OCI-LY7 (cell line): ENCODE measurements at regions not wholly inside any gene's neighbourhood (a gene's known extent, or its start where the extent isn't known, plus 50 kb on each side); places are given as distances from the start of the nearest gene placed in this dataset.

Source experiments
- BruUV-seq: library from RNA; stranded (reverse); fragments of 400-500 nt; replicated peaks from 2 replicates; lab custom pipeline; 2021; lab: Mats Ljungman, UMichigan
- CTCF ChIA-PET: fragments of 300-600 bp; sonication (Branson Sonifier 250); formaldehyde crosslinking; loops from one replicate; lab custom pipeline; 2022; ENCODE audit warnings: antibody characterized with exemption; ENCODE audit not compliant: unreplicated experiment; lab: Charles Lee
- POLR2A ChIA-PET: fragments of 300-600 bp; sonication (Branson Sonifier 250); formaldehyde crosslinking; loops from one replicate; lab custom pipeline; 2022; ENCODE audit warnings: antibody characterized with exemption; lab: Charles Lee
- DNase-seq: peaks from one replicate; pipeline ENCODE4 v3.0.0-alpha.2; 2015; ENCODE audit warnings: low spot score
- H2AFZ ChIP-seq: fragments of 200-600 bp; sonication (generic), shearing (Covaris generic); 2 replicates; pipeline ENCODE4 v1.6.1; 2014; ENCODE audit warnings: mild to moderate bottlenecking, antibody characterized with exemption, low read length, moderate library complexity
- H3K27ac ChIP-seq: fragments of 200-600 bp; sonication (generic); 2 replicates; pipeline ENCODE4 v1.5.1; 2014; ENCODE audit warnings: mixed run types, low read depth, mild to moderate bottlenecking, moderate library complexity, low read length, inconsistent platforms; ENCODE audit not compliant: poor library complexity, severe bottlenecking
- H3K36me3 ChIP-seq: fragments of 200-600 bp; sonication (generic); 2 replicates; pipeline ENCODE4 v1.6.1; 2014; ENCODE audit warnings: mild to moderate bottlenecking, antibody characterized with exemption, low read length, moderate library complexity, mixed read lengths; ENCODE audit not compliant: insufficient read depth
- H3K4me1 ChIP-seq: fragments of 200-600 bp; sonication (generic); 2 replicates; pipeline ENCODE4 v1.5.1; 2014; ENCODE audit warnings: mild to moderate bottlenecking, low read length; ENCODE audit not compliant: insufficient read depth, poor library complexity, severe bottlenecking
- H3K4me2 ChIP-seq: fragments of 200-600 bp; sonication (generic); 2 replicates; pipeline ENCODE4 v1.6.1; 2014; ENCODE audit warnings: mild to moderate bottlenecking, low read length
- H3K4me3 ChIP-seq: fragments of 200-600 bp; sonication (generic); 2 replicates; pipeline ENCODE4 v1.5.1; 2014; ENCODE audit warnings: mild to moderate bottlenecking, low read depth, low read length; ENCODE audit not compliant: poor library complexity, severe bottlenecking
- H3K79me2 ChIP-seq: fragments of 200-600 bp; sonication (generic); 2 replicates; pipeline ENCODE4 v1.6.1; 2016; ENCODE audit warnings: low read depth, mild to moderate bottlenecking, low read length, moderate library complexity, mixed read lengths; ENCODE audit not compliant: insufficient read depth
- H3K9me2 ChIP-seq: fragments of 200-600 bp; sonication (generic); 2 replicates; pipeline ENCODE4 v1.6.1; 2016; ENCODE audit warnings: mild to moderate bottlenecking, low read length, mixed read lengths; ENCODE audit not compliant: insufficient read depth
- H3K9me3 ChIP-seq: fragments of 200-600 bp; sonication (generic); 2 replicates; pipeline ENCODE4 v1.6.1; 2014; ENCODE audit warnings: mild to moderate bottlenecking, mixed run types, low read length, mixed read lengths
- H4K20me1 ChIP-seq: fragments of 200-600 bp; sonication (generic); 2 replicates; pipeline ENCODE4 v1.6.1; 2014; ENCODE audit warnings: mild to moderate bottlenecking, antibody characterized with exemption, low read length, moderate library complexity, mixed read lengths; ENCODE audit not compliant: insufficient read depth
- EZH2phosphoT487 ChIP-seq: fragments of 200-600 bp; sonication (generic); IDR thresholded peaks from 2 replicates; pipeline ENCODE4 v1.6.1; 2018; ENCODE audit warnings: low read depth, borderline replicate concordance, mild to moderate bottlenecking, mixed run types, antibody characterized with exemption, low read length, moderate library complexity, mixed read lengths
- intact Hi-C: fragments of 100-400 bp; cut with micrococcal nuclease; formaldehyde crosslinking; loops from one replicate; pipeline ENCODE4 v1.10.0; 2022; ENCODE audit not compliant: unreplicated experiment
- TF ChIP-seq, protein P1 (sequence below): fragments of 200-600 bp; sonication (generic); conservative IDR thresholded peaks from 2 replicates; pipeline ENCODE4 v1.5.1; 2014; ENCODE audit warnings: mild to moderate bottlenecking, antibody characterized with exemption, low read length, moderate library complexity, mixed read lengths

DNA sequence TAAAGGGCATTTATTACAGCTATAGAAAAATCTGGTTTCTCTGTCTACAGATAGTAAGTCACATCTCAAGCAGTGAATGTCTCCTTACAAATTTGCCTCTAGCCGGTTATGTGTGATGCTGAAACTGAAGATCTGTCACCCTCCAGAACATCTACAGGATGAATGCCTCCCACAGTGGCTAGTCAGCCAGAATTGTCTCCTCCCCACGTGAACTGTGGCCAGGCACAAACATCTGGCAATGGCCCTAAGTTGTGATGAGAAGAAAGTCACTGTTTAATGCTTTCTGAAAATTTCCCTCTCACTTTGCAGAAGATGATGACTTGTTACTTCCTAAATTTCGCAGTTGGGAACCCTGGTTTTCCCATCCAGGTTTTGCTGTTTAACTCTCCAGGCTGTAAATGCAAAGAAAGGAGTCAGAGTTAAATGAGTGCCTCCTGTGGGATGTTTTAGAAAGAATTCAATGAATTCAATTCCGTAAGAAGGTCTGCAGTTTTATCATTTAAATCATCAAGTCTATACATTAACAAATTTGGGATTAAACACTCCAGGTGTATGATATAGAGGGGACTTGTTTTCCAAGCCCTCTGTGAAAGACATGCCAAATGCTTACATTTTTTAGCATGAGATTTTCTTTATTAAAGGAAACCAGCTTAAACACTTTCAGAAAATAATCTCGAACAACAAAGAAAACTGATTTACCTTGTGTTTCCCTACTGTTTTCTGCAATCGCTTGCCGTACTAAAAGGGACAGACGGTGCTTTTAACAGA lies 55.4 kb upstream of the TLR3 start:
- ChIA-PET CTCF (no interaction called here), POLR2A (no interaction called here)
- no peaks in the 10 kb centered on the region for H3K36me3 ChIP-seq
- no peaks in the 10 kb centered on the region for H3K79me2 ChIP-seq
- TF ChIP-seq, protein P1, sequence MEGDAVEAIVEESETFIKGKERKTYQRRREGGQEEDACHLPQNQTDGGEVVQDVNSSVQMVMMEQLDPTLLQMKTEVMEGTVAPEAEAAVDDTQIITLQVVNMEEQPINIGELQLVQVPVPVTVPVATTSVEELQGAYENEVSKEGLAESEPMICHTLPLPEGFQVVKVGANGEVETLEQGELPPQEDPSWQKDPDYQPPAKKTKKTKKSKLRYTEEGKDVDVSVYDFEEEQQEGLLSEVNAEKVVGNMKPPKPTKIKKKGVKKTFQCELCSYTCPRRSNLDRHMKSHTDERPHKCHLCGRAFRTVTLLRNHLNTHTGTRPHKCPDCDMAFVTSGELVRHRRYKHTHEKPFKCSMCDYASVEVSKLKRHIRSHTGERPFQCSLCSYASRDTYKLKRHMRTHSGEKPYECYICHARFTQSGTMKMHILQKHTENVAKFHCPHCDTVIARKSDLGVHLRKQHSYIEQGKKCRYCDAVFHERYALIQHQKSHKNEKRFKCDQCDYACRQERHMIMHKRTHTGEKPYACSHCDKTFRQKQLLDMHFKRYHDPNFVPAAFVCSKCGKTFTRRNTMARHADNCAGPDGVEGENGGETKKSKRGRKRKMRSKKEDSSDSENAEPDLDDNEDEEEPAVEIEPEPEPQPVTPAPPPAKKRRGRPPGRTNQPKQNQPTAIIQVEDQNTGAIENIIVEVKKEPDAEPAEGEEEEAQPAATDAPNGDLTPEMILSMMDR: no peak
- TF ChIP-seq EZH2phosphoT487: no peak
- H3K4me2 ChIP-seq: no peak overlapping the region
- no peaks in the 10 kb centered on the region for H3K9me3 ChIP-seq
- BruUV-seq: no TSS peak
- no peaks in the 10 kb centered on the region for H4K20me1 ChIP-seq
- no peak overlapping the region for H3K27ac ChIP-seq
- intact Hi-C loops: no loop called here
- no peaks in the 10 kb centered on the region for H3K4me1 ChIP-seq
- H3K4me3 ChIP-seq: no peak overlapping the region
- no peak for DNase-seq
- H2AFZ ChIP-seq: no peak overlapping the region
- H3K9me2 ChIP-seq: no peaks in the 10 kb centered on the region

DNA sequence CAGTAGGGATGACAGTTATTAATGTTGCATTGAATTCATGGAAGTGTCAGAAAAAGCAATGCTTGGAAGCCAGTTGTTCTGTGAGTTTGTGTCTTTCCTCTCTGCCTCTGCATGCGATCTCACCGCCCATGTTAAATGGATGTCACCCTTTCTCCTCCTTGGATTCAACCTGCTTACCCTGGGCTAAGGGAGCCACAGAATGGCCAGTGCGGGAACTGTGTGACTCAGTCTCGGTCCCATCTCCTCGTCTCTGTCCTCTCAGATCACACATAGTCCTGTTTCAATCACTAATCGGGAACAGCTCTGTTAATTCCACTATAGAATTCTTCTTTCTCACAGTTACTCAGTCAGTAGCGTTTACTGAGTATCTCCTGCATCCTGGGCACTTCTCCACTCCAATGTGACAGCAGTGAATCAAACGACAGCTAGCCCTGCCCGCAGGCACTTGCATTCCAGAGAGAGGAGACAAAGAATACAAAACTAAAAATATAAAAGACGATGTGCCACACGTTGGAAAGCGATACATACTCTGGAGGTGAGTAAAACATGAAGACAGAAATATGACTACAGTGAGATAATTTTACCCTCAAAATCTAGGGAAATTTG lies 53.6 kb upstream of the TLR3 start:
- TF ChIP-seq, protein P1: no peak
- TF ChIP-seq EZH2phosphoT487: no peak
- no peak for DNase-seq
- Histone ChIP-seq H3K27ac (no peak overlapping the region), H4K20me1 (no peaks in the 10 kb centered on the region), H3K36me3 (no peaks in the 10 kb centered on the region), H3K4me3 (no peak overlapping the region), H2AFZ (no peak overlapping the region), H3K4me1 (no peaks in the 10 kb centered on the region), H3K9me3 (no peaks in the 10 kb centered on the region), H3K9me2 (no peaks in the 10 kb centered on the region), H3K4me2 (no peak overlapping the region), H3K79me2 (no peaks in the 10 kb centered on the region)
- ChIA-PET POLR2A (interaction anchor here (0.7 kb wide), 1 partner anchor 1209 kb away, joined by 3 read pairs; no protein-coding TSS in a partner anchor), CTCF (no interaction called here)
- intact Hi-C loops: no loop called here
- BruUV-seq: no TSS peak

DNA sequence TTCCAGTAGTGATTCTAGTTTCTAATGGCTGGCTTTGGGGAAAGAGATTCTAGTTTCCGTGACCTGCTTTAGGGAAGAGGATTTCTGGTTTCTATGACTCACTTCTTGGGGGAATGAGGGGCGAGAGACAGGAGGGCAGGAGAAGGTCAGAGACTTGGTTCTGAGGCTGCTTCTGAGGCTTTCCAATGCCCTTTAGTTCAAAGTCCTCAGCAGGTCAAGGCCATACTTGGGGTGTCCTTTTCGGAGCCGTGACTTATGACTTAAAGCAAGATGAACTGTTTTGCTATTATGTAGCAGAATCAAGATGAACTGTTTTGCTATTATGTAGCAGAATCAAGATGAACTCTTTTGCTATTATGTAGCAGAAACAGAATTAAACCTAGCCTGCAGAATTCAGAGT lies 52.2 kb upstream of the TLR3 start:
- Histone ChIP-seq H3K36me3 (no peaks in the 10 kb centered on the region), H4K20me1 (no peaks in the 10 kb centered on the region), H3K4me1 (no peaks in the 10 kb centered on the region), H2AFZ (no peak overlapping the region), H3K9me3 (no peaks in the 10 kb centered on the region), H3K4me2 (no peak overlapping the region), H3K9me2 (no peaks in the 10 kb centered on the region), H3K79me2 (no peaks in the 10 kb centered on the region), H3K4me3 (no peak overlapping the region), H3K27ac (no peak overlapping the region)
- ChIA-PET POLR2A (interaction anchor here (0.6 kb wide), 1 partner anchor 1534 kb away, joined by 3 read pairs; no protein-coding TSS in a partner anchor), CTCF (no interaction called here)
- no TSS peak for BruUV-seq
- TF ChIP-seq EZH2phosphoT487: no peak
- TF ChIP-seq, protein P1: no peak
- no peak for DNase-seq
- intact Hi-C loops: no loop called here
